Mesendoderm (in vitro differentiated cells): ENCODE measurements at regions not wholly inside any gene's neighbourhood (a gene's known extent, or its start where the extent isn't known, plus 50 kb on each side); places are given as distances from the start of the nearest gene placed in this dataset.

Source experiments
- DNase-seq: peaks from one replicate; pipeline ENCODE4 v3.0.0; 2013
- H2AK5ac ChIP-seq: 2 replicates; pipeline ENCODE4 v1.6.1; 2013; ENCODE audit warnings: low read length, inconsistent platforms
- H2BK120ac ChIP-seq: 2 replicates; pipeline ENCODE4 v1.6.1; 2013; ENCODE audit warnings: low read depth, mild to moderate bottlenecking, low read length, moderate library complexity, mixed read lengths
- H2BK15ac ChIP-seq: replicated peaks from 2 replicates; pipeline ENCODE4 v1.6.1; 2013; ENCODE audit warnings: low read depth, mild to moderate bottlenecking, moderate library complexity
- H2BK5ac ChIP-seq: 2 replicates; pipeline ENCODE4 v1.6.1; 2013; ENCODE audit warnings: low read length, inconsistent platforms
- H3K18ac ChIP-seq: 2 replicates; pipeline ENCODE4 v1.6.1; 2013; ENCODE audit warnings: mild to moderate bottlenecking, low read length, mixed read lengths
- H3K23ac ChIP-seq: one replicate; pipeline ENCODE4 v1.6.1; 2013; ENCODE audit warnings: low read length
- H3K27ac ChIP-seq: 2 replicates; pipeline ENCODE4 v1.5.1; 2013; ENCODE audit warnings: low read depth, mild to moderate bottlenecking, inconsistent platforms, low read length, moderate library complexity
- H3K27me3 ChIP-seq: 2 replicates; pipeline ENCODE4 v1.6.1; 2013; ENCODE audit warnings: low read length, control low read depth, mild to moderate bottlenecking, inconsistent platforms; ENCODE audit not compliant: insufficient read depth, poor library complexity
- H3K36me3 ChIP-seq: 2 replicates; pipeline ENCODE4 v1.6.1; 2013; ENCODE audit warnings: low read length, inconsistent platforms; ENCODE audit not compliant: control insufficient read depth, insufficient read depth
- H3K4ac ChIP-seq: one replicate; pipeline ENCODE4 v1.6.1; 2013; ENCODE audit warnings: low read depth, mild to moderate bottlenecking, low read length, moderate library complexity
- H3K4me1 ChIP-seq: 2 replicates; pipeline ENCODE4 v1.6.1; 2013; ENCODE audit warnings: low read depth, low read length, inconsistent platforms; ENCODE audit not compliant: control insufficient read depth
- H3K4me2 ChIP-seq: 2 replicates; pipeline ENCODE4 v1.6.1; 2013; ENCODE audit warnings: low read length
- H3K4me3 ChIP-seq: 2 replicates; pipeline ENCODE4 v1.5.1; 2013; ENCODE audit warnings: mild to moderate bottlenecking, low read length
- H3K56ac ChIP-seq: one replicate; pipeline ENCODE4 v1.6.1; 2013; ENCODE audit warnings: low read length
- H3K79me1 ChIP-seq: 2 replicates; pipeline ENCODE4 v1.6.1; 2013; ENCODE audit warnings: low read length, inconsistent platforms
- H3K79me2 ChIP-seq: 2 replicates; pipeline ENCODE4 v1.6.1; 2013; ENCODE audit warnings: mild to moderate bottlenecking, low read length; ENCODE audit not compliant: control insufficient read depth, insufficient read depth
- H3K9ac ChIP-seq: 2 replicates; pipeline ENCODE4 v1.6.1; 2013; ENCODE audit warnings: low read length, inconsistent platforms
- H4K5ac ChIP-seq: one replicate; pipeline ENCODE4 v1.6.1; 2013; ENCODE audit warnings: low read length
- H4K8ac ChIP-seq: one replicate; pipeline ENCODE4 v1.6.1; 2013; ENCODE audit warnings: low read depth, mild to moderate bottlenecking, control low read depth, low read length, moderate library complexity
- WGBS: extraction: QIAGEN DNeasy Blood & Tissue Kit; methylation state at CpG from one replicate; pipeline ENCODE4 v1.1.7; 2013; ENCODE audit warnings: low lambda C conversion rate, missing lambda C conversion rate; ENCODE audit not compliant: insufficient coverage; ENCODE audit errors: extremely low coverage; 5-methylcytosine and 5-hydroxymethylcytosine counted together

DNA sequence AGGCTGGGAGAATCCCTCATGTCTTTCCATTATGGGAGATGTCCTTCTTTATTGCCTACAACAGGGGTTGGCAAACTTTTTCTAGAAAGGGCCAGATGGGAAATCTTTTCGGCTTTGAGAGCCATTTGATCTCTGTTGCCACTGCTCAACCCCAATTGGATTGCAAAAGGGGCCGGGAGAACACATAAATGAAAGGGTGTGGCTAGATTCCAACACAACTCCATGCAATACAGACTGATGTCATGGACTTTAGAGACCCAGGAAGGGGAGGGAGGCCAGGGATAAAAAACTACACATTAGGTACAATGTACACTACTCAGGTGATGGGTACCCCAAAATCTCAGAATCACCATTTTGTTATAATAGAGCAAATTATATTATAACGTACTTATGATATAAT is 97.6 kb upstream of the SIM2 start:
- Histone ChIP-seq H4K5ac (no peak overlapping the region), H2BK120ac (no peak overlapping the region), H3K79me2 (no peaks in the 10 kb centered on the region), H2AK5ac (no peak overlapping the region), H3K9ac (no peak overlapping the region), H4K8ac (no peak overlapping the region), H3K56ac (no peak overlapping the region), H3K18ac (no peak overlapping the region), H2BK5ac (no peak overlapping the region), H3K36me3 (no peaks in the 10 kb centered on the region), H3K23ac (no peak overlapping the region), H3K27me3 (no peaks in the 10 kb centered on the region), H3K4me2 (no peak overlapping the region), H3K27ac (no peak overlapping the region), H3K79me1 (no peaks in the 10 kb centered on the region), H3K4me1 (no peaks in the 10 kb centered on the region), H2BK15ac (no peak overlapping the region), H3K4ac (no peak overlapping the region), H3K4me3 (no peak overlapping the region)
- no CpG with 5 or more reads among the region's 3 CpGs for WGBS
- DNase-seq = no peak

DNA sequence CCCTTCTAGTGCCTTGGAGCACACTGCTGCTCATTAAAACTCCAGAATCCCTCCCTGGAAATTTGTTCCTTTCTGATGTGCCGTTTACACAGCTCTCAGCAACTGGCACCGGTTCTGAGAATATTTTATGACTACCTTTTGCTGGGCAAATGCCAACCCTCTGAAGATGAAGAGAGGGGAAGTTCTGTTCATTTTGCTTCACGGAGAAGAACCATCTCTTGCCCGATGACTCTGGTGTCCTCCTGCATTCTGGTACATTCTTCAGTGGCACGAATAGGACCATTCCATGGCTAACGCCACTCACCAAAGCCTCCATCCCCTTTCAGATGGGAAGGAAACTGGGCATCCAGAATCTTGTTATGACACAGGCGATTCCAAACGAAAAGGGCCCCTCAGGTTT is 96.2 kb upstream of the SIM2 start:
- no peak overlapping the region for H2BK120ac ChIP-seq
- H3K36me3 ChIP-seq = no peaks in the 10 kb centered on the region
- H3K23ac ChIP-seq = no peak overlapping the region
- no peak overlapping the region for H3K4me3 ChIP-seq
- no peak overlapping the region for H3K4me2 ChIP-seq
- no peak overlapping the region for H2AK5ac ChIP-seq
- H4K5ac ChIP-seq = no peak overlapping the region
- H2BK5ac ChIP-seq = no peak overlapping the region
- no peak overlapping the region for H3K56ac ChIP-seq
- no peaks in the 10 kb centered on the region for H3K4me1 ChIP-seq
- H3K79me2 ChIP-seq = no peaks in the 10 kb centered on the region
- no peak overlapping the region for H3K18ac ChIP-seq
- WGBS = no CpG with 5 or more reads among the region's 8 CpGs
- no peak overlapping the region for H3K9ac ChIP-seq
- H4K8ac ChIP-seq = no peak overlapping the region
- no peak overlapping the region for H3K4ac ChIP-seq
- H3K27ac ChIP-seq = no peak overlapping the region
- H2BK15ac ChIP-seq = no peak overlapping the region
- no peak for DNase-seq
- no peaks in the 10 kb centered on the region for H3K27me3 ChIP-seq
- H3K79me1 ChIP-seq = no peaks in the 10 kb centered on the region

DNA sequence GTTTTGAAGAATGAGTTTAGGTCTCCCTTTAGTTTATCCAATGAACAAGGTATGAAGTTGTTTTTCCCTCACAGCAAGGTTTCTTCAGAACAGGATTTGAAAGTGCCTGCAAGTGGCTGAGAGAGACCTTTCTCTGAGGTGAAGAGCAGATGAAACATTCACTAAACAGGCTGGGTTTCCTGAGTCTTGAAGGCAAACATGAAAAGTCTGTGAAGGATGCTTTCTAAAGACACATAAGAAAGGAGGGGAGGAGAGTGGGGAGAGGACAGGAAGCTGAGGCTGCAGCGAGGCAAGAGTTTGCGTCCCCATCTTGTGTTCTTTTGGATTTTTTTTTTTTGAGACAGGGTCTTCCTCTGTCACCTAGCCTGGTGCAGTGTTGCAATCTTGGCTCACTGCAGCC is 95.7 kb upstream of the SIM2 start:
- H3K36me3 ChIP-seq = no peaks in the 10 kb centered on the region
- no peak overlapping the region for H3K23ac ChIP-seq
- no peak overlapping the region for H3K56ac ChIP-seq
- no peak overlapping the region for H4K8ac ChIP-seq
- no peaks in the 10 kb centered on the region for H3K79me1 ChIP-seq
- no peaks in the 10 kb centered on the region for H3K4me1 ChIP-seq
- H2BK5ac ChIP-seq = no peak overlapping the region
- H3K4ac ChIP-seq = no peak overlapping the region
- DNase-seq = no peak
- no peak overlapping the region for H3K4me3 ChIP-seq
- no peak overlapping the region for H3K4me2 ChIP-seq
- no peak overlapping the region for H3K18ac ChIP-seq
- H2BK15ac ChIP-seq = no peak overlapping the region
- no CpG with 5 or more reads among the region's 2 CpGs for WGBS
- H3K27me3 ChIP-seq = no peaks in the 10 kb centered on the region
- H3K79me2 ChIP-seq = no peaks in the 10 kb centered on the region
- H4K5ac ChIP-seq = no peak overlapping the region
- no peak overlapping the region for H3K27ac ChIP-seq
- no peak overlapping the region for H3K9ac ChIP-seq
- no peak overlapping the region for H2BK120ac ChIP-seq
- no peak overlapping the region for H2AK5ac ChIP-seq

DNA sequence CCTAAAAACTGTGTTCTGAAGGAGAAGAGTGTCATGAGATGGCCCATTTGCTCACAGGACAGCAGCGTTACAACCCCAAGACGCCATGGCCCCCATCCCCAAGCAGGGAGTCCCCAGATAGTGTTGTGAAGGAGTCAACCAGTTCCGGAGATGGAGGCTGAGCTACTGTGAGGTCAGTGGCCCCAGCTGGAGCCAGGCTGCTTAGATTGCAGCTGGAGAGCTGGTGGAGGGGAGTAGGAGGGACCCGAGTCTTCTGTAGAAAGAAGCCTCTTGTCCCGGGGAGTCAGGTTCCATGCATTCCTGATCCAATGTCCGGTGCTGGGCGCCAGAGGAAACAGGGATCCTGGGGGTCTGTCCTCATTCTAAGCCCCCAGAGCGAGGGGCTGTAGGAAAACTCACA is 93.5 kb upstream of the SIM2 start:
- DNase-seq = no peak
- no CpG with 5 or more reads among the region's 8 CpGs for WGBS
- H3K27me3 ChIP-seq = no peaks in the 10 kb centered on the region
- H2BK120ac ChIP-seq = no peak overlapping the region
- no peak overlapping the region for H2AK5ac ChIP-seq
- no peak overlapping the region for H3K4ac ChIP-seq
- H3K56ac ChIP-seq = no peak overlapping the region
- H3K79me1 ChIP-seq = no peaks in the 10 kb centered on the region
- no peak overlapping the region for H4K8ac ChIP-seq
- H3K9ac ChIP-seq = no peak overlapping the region
- no peaks in the 10 kb centered on the region for H3K79me2 ChIP-seq
- no peak overlapping the region for H2BK15ac ChIP-seq
- H3K4me1 ChIP-seq = no peaks in the 10 kb centered on the region
- no peak overlapping the region for H2BK5ac ChIP-seq
- no peak overlapping the region for H3K4me3 ChIP-seq
- H3K18ac ChIP-seq = no peak overlapping the region
- H3K36me3 ChIP-seq = no peaks in the 10 kb centered on the region
- H3K27ac ChIP-seq = no peak overlapping the region
- no peak overlapping the region for H3K4me2 ChIP-seq
- H3K23ac ChIP-seq = no peak overlapping the region
- no peak overlapping the region for H4K5ac ChIP-seq

DNA sequence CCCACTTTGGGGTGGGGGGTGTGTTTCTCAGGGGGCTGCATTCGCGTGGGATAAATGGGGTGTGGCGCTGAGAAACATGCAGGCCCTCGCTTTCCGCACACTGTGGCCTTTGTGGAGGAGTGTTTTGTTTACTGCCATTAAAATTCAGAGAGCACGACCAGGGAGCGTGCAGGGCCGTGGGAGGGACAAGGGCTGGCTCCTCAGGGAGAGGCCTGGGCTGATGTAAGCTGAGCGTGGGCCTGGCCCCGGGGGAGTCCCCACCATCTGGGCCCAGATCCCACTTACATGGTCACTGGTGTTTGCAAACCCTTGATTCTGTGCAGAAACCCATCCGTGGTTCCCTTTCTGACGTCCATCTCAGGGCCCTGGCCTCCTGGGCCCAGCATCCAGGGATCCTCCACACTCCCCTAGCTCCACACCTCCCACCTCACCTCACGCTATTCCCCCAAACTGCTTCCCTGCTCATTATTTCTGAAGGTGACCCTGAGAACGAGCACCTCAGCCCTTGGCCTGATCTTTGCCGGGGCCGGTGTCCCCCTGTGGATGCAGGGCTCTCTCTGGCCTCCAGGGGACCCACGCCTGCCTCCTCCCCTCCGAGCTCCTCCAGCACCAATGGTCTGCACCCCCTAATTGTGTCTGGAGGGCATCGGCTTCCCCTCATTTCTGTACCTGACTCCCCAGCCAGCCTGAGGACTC is 92.5 kb upstream of the SIM2 start:
- Histone ChIP-seq H3K4ac (no peak overlapping the region), H3K36me3 (no peaks in the 10 kb centered on the region), H3K27me3 (no peaks in the 10 kb centered on the region), H2AK5ac (no peak overlapping the region), H3K4me1 (no peaks in the 10 kb centered on the region), H2BK5ac (no peak overlapping the region), H3K56ac (no peak overlapping the region), H2BK120ac (no peak overlapping the region), H3K4me2 (no peak overlapping the region), H2BK15ac (no peak overlapping the region), H3K79me2 (no peaks in the 10 kb centered on the region), H3K23ac (no peak overlapping the region), H4K5ac (no peak overlapping the region), H3K4me3 (no peak overlapping the region), H3K79me1 (no peaks in the 10 kb centered on the region), H3K9ac (no peak overlapping the region), H3K27ac (no peak overlapping the region), H3K18ac (no peak overlapping the region), H4K8ac (no peak overlapping the region)
- no peak for DNase-seq
- no CpG with 5 or more reads among the region's 19 CpGs for WGBS

DNA sequence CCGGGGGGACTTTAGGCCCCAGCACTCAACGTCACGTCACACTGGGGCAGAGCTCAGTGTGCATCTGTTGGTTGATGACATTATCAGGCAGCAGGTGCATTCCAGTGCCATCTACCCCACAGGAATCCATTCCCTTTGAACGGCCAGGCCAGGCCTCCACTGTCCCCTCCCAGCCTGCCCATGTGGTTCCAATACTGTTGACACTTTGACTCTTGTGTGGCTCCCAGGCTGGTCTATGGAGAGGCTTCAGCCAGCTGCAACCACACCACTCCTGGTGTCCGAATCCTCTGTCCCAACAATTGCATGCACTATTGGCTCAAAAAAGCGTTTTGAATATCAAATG is 92.0 kb upstream of the SIM2 start:
- Histone ChIP-seq H2BK15ac (no peak overlapping the region), H3K79me2 (no peaks in the 10 kb centered on the region), H3K36me3 (no peaks in the 10 kb centered on the region), H2BK120ac (no peak overlapping the region), H3K9ac (no peak overlapping the region), H3K4ac (no peak overlapping the region), H4K5ac (no peak overlapping the region), H3K18ac (no peak overlapping the region), H3K79me1 (no peaks in the 10 kb centered on the region), H3K4me2 (no peak overlapping the region), H3K27ac (no peak overlapping the region), H3K4me3 (no peak overlapping the region), H4K8ac (no peak overlapping the region), H3K23ac (no peak overlapping the region), H3K56ac (no peak overlapping the region), H2AK5ac (no peak overlapping the region), H2BK5ac (no peak overlapping the region), H3K4me1 (no peaks in the 10 kb centered on the region), H3K27me3 (no peaks in the 10 kb centered on the region)
- no peak for DNase-seq
- WGBS = no CpG with 5 or more reads among the region's 6 CpGs
